ENCODE measurements at regions not wholly inside any gene's neighbourhood (a gene's known extent, or its start where the extent isn't known, plus 50 kb on each side); places are given as distances from the start of the nearest gene placed in this dataset.

- TF ChIP-seq BHLHE40 (IDR thresholded peaks at IDR 0.05; ENCODE audit: low read depth, low read length): no peak
- no peak for TF ChIP-seq SMC3 (IDR thresholded peaks at IDR 0.05)
- no peak for TF ChIP-seq CTCF (IDR thresholded peaks at IDR 0.05)
- TF ChIP-seq POLR2A (IDR thresholded peaks at IDR 0.05; ENCODE audit: low read length): no peak
- no peak for TF ChIP-seq RCOR1 (IDR thresholded peaks at IDR 0.05; ENCODE audit: low read depth, low read length)
- TF ChIP-seq, protein P1, sequence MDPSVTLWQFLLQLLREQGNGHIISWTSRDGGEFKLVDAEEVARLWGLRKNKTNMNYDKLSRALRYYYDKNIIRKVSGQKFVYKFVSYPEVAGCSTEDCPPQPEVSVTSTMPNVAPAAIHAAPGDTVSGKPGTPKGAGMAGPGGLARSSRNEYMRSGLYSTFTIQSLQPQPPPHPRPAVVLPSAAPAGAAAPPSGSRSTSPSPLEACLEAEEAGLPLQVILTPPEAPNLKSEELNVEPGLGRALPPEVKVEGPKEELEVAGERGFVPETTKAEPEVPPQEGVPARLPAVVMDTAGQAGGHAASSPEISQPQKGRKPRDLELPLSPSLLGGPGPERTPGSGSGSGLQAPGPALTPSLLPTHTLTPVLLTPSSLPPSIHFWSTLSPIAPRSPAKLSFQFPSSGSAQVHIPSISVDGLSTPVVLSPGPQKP (IDR thresholded peaks at IDR 0.05; ENCODE audit: low read depth, low read length): no peak
- TF ChIP-seq ESRRA (IDR thresholded peaks at IDR 0.05; ENCODE audit: borderline replicate concordance, low read length): no peak
- no peak for TF ChIP-seq RAD21 (conservative IDR thresholded peaks at IDR 0.05 in 1 of 2, IDR thresholded peaks at IDR 0.05 in 1 of 2)
- TF ChIP-seq SREBF2 (IDR thresholded peaks at IDR 0.05): no peak
- no peak for TF ChIP-seq MAZ (IDR thresholded peaks at IDR 0.05; ENCODE audit: borderline replicate concordance, low read depth, low read length)
- TF ChIP-seq MAX (IDR thresholded peaks at IDR 0.05): no peak
- no peak for TF ChIP-seq EHMT2 (IDR thresholded peaks at IDR 0.05; ENCODE audit: low read depth)
- TF ChIP-seq RFX5 (IDR thresholded peaks at IDR 0.05): no peak
Measured at GRCh38 chr2:118479020-118479419, 368.4 kb downstream of the EN1 start.
